Caco-2 (cell line): ENCODE measurements at regions not wholly inside any gene's neighbourhood (a gene's known extent, or its start where the extent isn't known, plus 50 kb on each side); places are given as distances from the start of the nearest gene placed in this dataset.

Source experiments
- BruUV-seq: library from RNA; stranded (reverse); fragments of 400-500 nt; replicated peaks from 2 replicates; lab custom pipeline; 2021; lab: Mats Ljungman, UMichigan
- CTCF ChIA-PET: fragments of 300-600 bp; sonication (Branson Sonifier 250); formaldehyde crosslinking; loops from one replicate; lab custom pipeline; 2022; ENCODE audit warnings: antibody characterized with exemption; lab: Charles Lee
- POLR2A ChIA-PET: fragments of 300-600 bp; sonication (Branson Sonifier 250); formaldehyde crosslinking; loops from one replicate; lab custom pipeline; 2022; ENCODE audit warnings: antibody characterized with exemption; lab: Charles Lee
- DNase-seq, 2 experiments: peaks; one replicate each; pipeline versions ENCODE4 v3.0.0 to v3.0.0-alpha.2; 2020 to 2022
- H3K27me3 ChIP-seq: replicated peaks from 2 replicates; pipeline ENCODE4 v1.6.0; 2011; ENCODE audit warnings: low read length; ENCODE audit not compliant: control insufficient read depth, insufficient read depth
- H3K36me3 ChIP-seq: 2 replicates; pipeline ENCODE4 v1.5.1; 2011; ENCODE audit warnings: low read length; ENCODE audit not compliant: control insufficient read depth, insufficient read depth
- H3K4me1 ChIP-seq: fragments of 250-450 bp; sonication (Bioruptor Pico); 2 replicates; pipeline ENCODE4 v1.5.1; 2020; ENCODE audit warnings: mild to moderate bottlenecking
- H3K4me3 ChIP-seq: 2 replicates; pipeline ENCODE4 v1.5.1; 2011; ENCODE audit warnings: low read depth, mild to moderate bottlenecking, control low read depth, low read length
- H3K9me3 ChIP-seq: fragments of 250-450 bp; sonication (Bioruptor Pico); 2 replicates; pipeline ENCODE4 v1.5.1; 2020; ENCODE audit warnings: mild to moderate bottlenecking, moderate library complexity
- H3K27ac Mint-ChIP-seq: one replicate; pipeline ENCODE4 v1.8.0; 2022; ENCODE audit warnings: mixed read lengths; ENCODE audit not compliant: unreplicated experiment
- H3K27me3 Mint-ChIP-seq: one replicate; pipeline ENCODE4 v1.8.0; 2022; ENCODE audit warnings: mixed read lengths; ENCODE audit not compliant: insufficient read depth, unreplicated experiment
- H3K36me3 Mint-ChIP-seq: one replicate; pipeline ENCODE4 v1.8.0; 2022; ENCODE audit warnings: mild to moderate bottlenecking, mixed read lengths; ENCODE audit not compliant: insufficient read depth, unreplicated experiment
- H3K4me1 Mint-ChIP-seq: one replicate; pipeline ENCODE4 v1.8.0; 2022; ENCODE audit warnings: low read depth, mixed read lengths; ENCODE audit not compliant: unreplicated experiment
- H3K4me3 Mint-ChIP-seq: one replicate; pipeline ENCODE4 v1.8.0; 2022; ENCODE audit warnings: mild to moderate bottlenecking, moderate library complexity, mixed read lengths; ENCODE audit not compliant: unreplicated experiment
- H3K9me3 Mint-ChIP-seq: one replicate; pipeline ENCODE4 v1.8.0; 2022; ENCODE audit warnings: mixed read lengths; ENCODE audit not compliant: unreplicated experiment
- CTCF ChIP-seq, 2 experiments: fragments of 200-600 bp in 1 of 2; IDR thresholded peaks; 1 replicate in 1 of 2; 2 replicates in 1 of 2; pipeline versions ENCODE4 v1.5.1 to v1.8.0; 2011 to 2022; ENCODE audit warnings: antibody characterized with exemption in 1 of 2, control low read depth in 1 of 2, inconsistent platforms in 1 of 2, low read depth in 1 of 2, low read length in 1 of 2, mild to moderate bottlenecking in 1 of 2, moderate library complexity in 1 of 2; ENCODE audit not compliant: insufficient read depth in 1 of 2, severe bottlenecking in 1 of 2, unreplicated experiment in 1 of 2
- intact Hi-C: fragments of 100-400 bp; cut with micrococcal nuclease; formaldehyde crosslinking; loops from one replicate; pipeline ENCODE4 v1.10.0; 2022; ENCODE audit not compliant: unreplicated experiment

GRCh38 chr14:65231286-65231980 lies 129.1 kb upstream of the MAX start:
- H3K9me3 ChIP-seq, result peaks cover 9% of the 10 kb centered on the region; the same call in 1 of the 2 replicates
- peak overlapping the region; percentile 54 for H3K4me3 Mint-ChIP-seq
- H3K27me3 ChIP-seq, result no peaks in the 10 kb centered on the region
- no TSS peak for BruUV-seq
- peaks cover 37% of the 10 kb centered on the region for H3K36me3 Mint-ChIP-seq
- DNase-seq, result peak; percentile 45 to 51
- ChIA-PET CTCF (interaction anchor here (0.6 kb wide), 1 partner anchor 16 kb away, joined by 5 read pairs; no protein-coding TSS in a partner anchor), POLR2A (no interaction called here)
- intact Hi-C loops, result no loop called here
- peak overlapping the region; percentile 94 for H3K27ac Mint-ChIP-seq
- no peak overlapping the region for H3K4me3 ChIP-seq
- peaks cover 59% of the 10 kb centered on the region for H3K4me1 ChIP-seq
- H3K9me3 Mint-ChIP-seq, result peaks cover 34% of the 10 kb centered on the region
- 0 out of 2 replicates have a peak, but pooled peaks cover 1% of the 10 kb centered on the region for H3K36me3 ChIP-seq
- H3K27me3 Mint-ChIP-seq, result no peaks in the 10 kb centered on the region
- peaks cover 58% of the 10 kb centered on the region for H3K4me1 Mint-ChIP-seq
- TF ChIP-seq CTCF (IDR thresholded peaks at IDR 0.05; ENCODE audit: insufficient read depth in 1 of 2, low read depth in 1 of 2, low read length in 1 of 2, severe bottlenecking in 1 of 2, unreplicated experiment in 1 of 2), result no peak

GRCh38 chr14:65234752-65235361 lies 132.5 kb upstream of the MAX start:
- Histone ChIP-seq H3K9me3 (peaks cover 9% of the 10 kb centered on the region; the same call in 1 of the 2 replicates), H3K36me3 (0 out of 2 replicates have a peak, but pooled peaks cover 1% of the 10 kb centered on the region), H3K27me3 (no peaks in the 10 kb centered on the region), H3K4me1 (peaks cover 63% of the 10 kb centered on the region), H3K4me3 (no peak overlapping the region)
- Mint-ChIP-seq H3K9me3 (peaks cover 27% of the 10 kb centered on the region), H3K27ac (peak overlapping the region; percentile 83), H3K27me3 (no peaks in the 10 kb centered on the region), H3K4me1 (peaks cover 72% of the 10 kb centered on the region), H3K4me3 (no peak overlapping the region), H3K36me3 (peaks cover 39% of the 10 kb centered on the region)
- POLR2A ChIA-PET, result no interaction called here
- no peak for TF ChIP-seq CTCF (IDR thresholded peaks at IDR 0.05; ENCODE audit: insufficient read depth in 1 of 2, low read depth in 1 of 2, low read length in 1 of 2, severe bottlenecking in 1 of 2, unreplicated experiment in 1 of 2)
- intact Hi-C loops, result no loop called here
- CTCF ChIA-PET, result no interaction called here
- no TSS peak for BruUV-seq
- DNase-seq, result no peak

GRCh38 chr14:65237023-65237814 lies 134.9 kb upstream of the MAX start:
- no peak overlapping the region for H3K4me3 ChIP-seq
- DNase-seq, result peak; percentile 66 to 78
- peaks cover 58% of the 10 kb centered on the region for H3K4me1 Mint-ChIP-seq
- peaks cover 27% of the 10 kb centered on the region for H3K9me3 Mint-ChIP-seq
- POLR2A ChIA-PET, result interaction anchor here (1.5 kb wide), 1 partner anchor 10 kb away, joined by 22 read pairs; no protein-coding TSS in a partner anchor
- H3K36me3 Mint-ChIP-seq, result peaks cover 29% of the 10 kb centered on the region
- no peaks in the 10 kb centered on the region for H3K27me3 ChIP-seq
- H3K36me3 ChIP-seq, result 0 out of 2 replicates have a peak, but pooled peaks cover 1% of the 10 kb centered on the region
- BruUV-seq, result TSS peak; percentile 83
- intact Hi-C loops, result no loop called here
- no peaks in the 10 kb centered on the region for H3K27me3 Mint-ChIP-seq
- H3K27ac Mint-ChIP-seq, result peak overlapping the region; percentile 83
- no peak for TF ChIP-seq CTCF (IDR thresholded peaks at IDR 0.05; ENCODE audit: insufficient read depth in 1 of 2, low read depth in 1 of 2, low read length in 1 of 2, severe bottlenecking in 1 of 2, unreplicated experiment in 1 of 2)
- H3K4me1 ChIP-seq, result peaks cover 53% of the 10 kb centered on the region
- H3K9me3 ChIP-seq, result peaks cover 9% of the 10 kb centered on the region; the same call in 1 of the 2 replicates
- H3K4me3 Mint-ChIP-seq, result peak overlapping the region; percentile 37
- CTCF ChIA-PET, result interaction anchor here (0.7 to 1.9 kb wide), 2 partner anchors 10 to 18 kb away, joined by 6 to 7 read pairs; no protein-coding TSS in a partner anchor
